HUES64 (cell line): ENCODE measurements at regions not wholly inside any gene's neighbourhood (a gene's known extent, or its start where the extent isn't known, plus 50 kb on each side); places are given as distances from the start of the nearest gene placed in this dataset.

Source experiments
- H3K27ac ChIP-seq: 2 replicates; pipeline ENCODE4 v1.7.0; 2013; ENCODE audit warnings: low read depth, low read length, inconsistent platforms
- H3K27me3 ChIP-seq: 2 replicates; pipeline ENCODE4 v1.6.1; 2013; ENCODE audit warnings: mild to moderate bottlenecking, low read length; ENCODE audit not compliant: insufficient read depth
- H3K36me3 ChIP-seq: 2 replicates; pipeline ENCODE4 v1.6.1; 2013; ENCODE audit warnings: mild to moderate bottlenecking, low read length; ENCODE audit not compliant: insufficient read depth
- H3K4me1 ChIP-seq: 2 replicates; pipeline ENCODE4 v1.6.1; 2013; ENCODE audit warnings: mild to moderate bottlenecking, low read length, moderate library complexity; ENCODE audit not compliant: insufficient read depth
- H3K4me3 ChIP-seq: 2 replicates; pipeline ENCODE4 v1.5.1; 2013; ENCODE audit warnings: mild to moderate bottlenecking, low read length, moderate library complexity
- H3K9ac ChIP-seq: 2 replicates; pipeline ENCODE4 v1.6.1; 2013; ENCODE audit warnings: mild to moderate bottlenecking, low read depth, low read length
- H3K9me3 ChIP-seq: 2 replicates; pipeline ENCODE4 v1.6.1; 2013; ENCODE audit warnings: low read depth, low read length; ENCODE audit not compliant: insufficient read depth
- WGBS: fragments of 150-250, 120-280 bp; methylation state at CpG from one replicate; pipeline ENCODE4 v1.1.7; 2013; ENCODE audit warnings: missing lambda C conversion rate; 5-methylcytosine and 5-hydroxymethylcytosine counted together

GRCh38 chr2:9697909-9698308 is 67.1 kb upstream of the YWHAQ start:
- WGBS = 85% methylated on average over 5 of the region's 5 CpGs
- Histone ChIP-seq H3K27ac (no peak overlapping the region), H3K9me3 (0 out of 2 replicates have a peak, but pooled peaks cover 2% of the 10 kb centered on the region), H3K9ac (no peak overlapping the region), H3K4me3 (no peak overlapping the region), H3K36me3 (no peaks in the 10 kb centered on the region), H3K27me3 (no peaks in the 10 kb centered on the region), H3K4me1 (peaks cover 3% of the 10 kb centered on the region; the same call in 1 of the 2 replicates)

GRCh38 chr2:9699139-9700108 is 68.6 kb upstream of the YWHAQ start:
- Histone ChIP-seq H3K27ac (no peak overlapping the region), H3K36me3 (no peaks in the 10 kb centered on the region), H3K4me1 (peaks cover 3% of the 10 kb centered on the region; the same call in 1 of the 2 replicates), H3K4me3 (no peak overlapping the region), H3K27me3 (no peaks in the 10 kb centered on the region), H3K9ac (no peak overlapping the region), H3K9me3 (0 out of 2 replicates have a peak, but pooled peaks cover 2% of the 10 kb centered on the region)
- 84% methylated on average over 14 of the region's 15 CpGs for WGBS

- Histone ChIP-seq H3K27ac (no peak overlapping the region), H3K4me3 (no peak overlapping the region), H3K36me3 (no peaks in the 10 kb centered on the region), H3K27me3 (no peaks in the 10 kb centered on the region), H3K4me1 (peaks cover under 1% of the 10 kb centered on the region; the same call in 1 of the 2 replicates), H3K9me3 (0 out of 2 replicates have a peak, but pooled peaks cover 2% of the 10 kb centered on the region), H3K9ac (no peak overlapping the region)
- WGBS = 71% methylated on average over 3 of the region's 4 CpGs
These were observed 69.3 kb upstream of the YWHAQ start for GRCh38 chr2:9700109-9700495.

GRCh38 chr2:9702604-9703084 is 71.8 kb upstream of the YWHAQ start:
- Histone ChIP-seq H3K27ac (no peak overlapping the region), H3K27me3 (no peaks in the 10 kb centered on the region), H3K9ac (no peak overlapping the region), H3K36me3 (no peaks in the 10 kb centered on the region), H3K9me3 (0 out of 2 replicates have a peak, but pooled peaks cover 2% of the 10 kb centered on the region), H3K4me3 (no peak overlapping the region), H3K4me1 (no peaks in the 10 kb centered on the region)
- 94% methylated on average over 3 of the region's 3 CpGs for whole genome bisulfite sequencing

GRCh38 chr2:9703085-9703678 is 72.4 kb upstream of the YWHAQ start:
- H3K27ac ChIP-seq = no peak overlapping the region
- 81% methylated on average over 11 of the region's 11 CpGs for WGBS
- no peak overlapping the region for H3K9ac ChIP-seq
- H3K9me3 ChIP-seq = 0 out of 2 replicates have a peak, but pooled peaks cover 2% of the 10 kb centered on the region
- H3K4me3 ChIP-seq = no peak overlapping the region
- H3K36me3 ChIP-seq = no peaks in the 10 kb centered on the region
- H3K27me3 ChIP-seq = no peaks in the 10 kb centered on the region
- no peaks in the 10 kb centered on the region for H3K4me1 ChIP-seq

GRCh38 chr2:9703701-9704221 is 73.0 kb upstream of the YWHAQ start:
- 69% methylated on average over 2 of the region's 3 CpGs for WGBS
- Histone ChIP-seq H3K4me1 (no peaks in the 10 kb centered on the region), H3K4me3 (no peak overlapping the region), H3K27ac (no peak overlapping the region), H3K9me3 (0 out of 2 replicates have a peak, but pooled peaks cover 2% of the 10 kb centered on the region), H3K27me3 (no peaks in the 10 kb centered on the region), H3K9ac (no peak overlapping the region), H3K36me3 (no peaks in the 10 kb centered on the region)

GRCh38 chr2:9704600-9704999 is 73.8 kb upstream of the YWHAQ start:
- no peak overlapping the region for H3K27ac ChIP-seq
- H3K36me3 ChIP-seq = no peaks in the 10 kb centered on the region
- H3K4me3 ChIP-seq = no peak overlapping the region
- WGBS = 88% methylated on average over 3 of the region's 3 CpGs
- 0 out of 2 replicates have a peak, but pooled peaks cover 2% of the 10 kb centered on the region for H3K9me3 ChIP-seq
- H3K4me1 ChIP-seq = no peaks in the 10 kb centered on the region
- no peak overlapping the region for H3K9ac ChIP-seq
- no peaks in the 10 kb centered on the region for H3K27me3 ChIP-seq

GRCh38 chr2:9705196-9705595 is 74.4 kb upstream of the YWHAQ start:
- no peaks in the 10 kb centered on the region for H3K36me3 ChIP-seq
- H3K9ac ChIP-seq = no peak overlapping the region
- no peaks in the 10 kb centered on the region for H3K27me3 ChIP-seq
- H3K4me3 ChIP-seq = no peak overlapping the region
- H3K4me1 ChIP-seq = no peaks in the 10 kb centered on the region
- 90% methylated on average over 8 of the region's 8 CpGs for WGBS
- H3K9me3 ChIP-seq = 0 out of 2 replicates have a peak, but pooled peaks cover 2% of the 10 kb centered on the region
- H3K27ac ChIP-seq = no peak overlapping the region

- H3K36me3 ChIP-seq = no peaks in the 10 kb centered on the region
- H3K9me3 ChIP-seq = 0 out of 2 replicates have a peak, but pooled peaks cover 2% of the 10 kb centered on the region
- 71% methylated on average over 6 of the region's 6 CpGs for WGBS
- H3K4me3 ChIP-seq = no peak overlapping the region
- H3K27me3 ChIP-seq = no peaks in the 10 kb centered on the region
- no peak overlapping the region for H3K9ac ChIP-seq
- H3K27ac ChIP-seq = no peak overlapping the region
- H3K4me1 ChIP-seq = no peaks in the 10 kb centered on the region
These were observed 76.2 kb upstream of the YWHAQ start for GRCh38 chr2:9707008-9707407.

- H3K9ac ChIP-seq = no peak overlapping the region
- H3K4me3 ChIP-seq = no peak overlapping the region
- H3K36me3 ChIP-seq = no peaks in the 10 kb centered on the region
- WGBS = 91% methylated on average over 10 of the region's 10 CpGs
- no peak overlapping the region for H3K27ac ChIP-seq
- H3K4me1 ChIP-seq = no peaks in the 10 kb centered on the region
- H3K27me3 ChIP-seq = no peaks in the 10 kb centered on the region
- no peaks in the 10 kb centered on the region for H3K9me3 ChIP-seq
These were observed 76.9 kb upstream of the YWHAQ start for GRCh38 chr2:9707611-9708160.
